Activated T-cell treated with anti-CD3 and anti-CD28 coated beads, Interleukin-2, amount 50 U/mL, for 4 hours (primary cell): ENCODE measurements at regions not wholly inside any gene's neighbourhood (a gene's known extent, or its start where the extent isn't known, plus 50 kb on each side); places are given as distances from the start of the nearest gene placed in this dataset.

ENCODE experiments used
- ATAC-seq, 2 donors: fragments of 200-7000 bp; cut with Tn5 transposase; one replicate each; pipeline ENCODE4 v1.10.0; 2021
- DNase-seq: peaks from one replicate; pipeline ENCODE4 v3.0.0-alpha.2; 2020
- H3K27me3 Mint-ChIP-seq: one replicate; pipeline ENCODE4 v1.8.0; 2021; ENCODE audit warnings: low read depth, mixed read lengths
- H3K36me3 Mint-ChIP-seq: one replicate; pipeline ENCODE4 v1.8.0; 2022; ENCODE audit warnings: mixed read lengths; ENCODE audit not compliant: insufficient read depth
- H3K4me1 Mint-ChIP-seq: one replicate; pipeline ENCODE4 v1.8.0; 2021; ENCODE audit warnings: low read depth, mixed read lengths
- H3K4me3 Mint-ChIP-seq: one replicate; pipeline ENCODE4 v1.8.0; 2021; ENCODE audit warnings: mild to moderate bottlenecking, moderate library complexity, mixed read lengths
- H3K9me3 Mint-ChIP-seq: one replicate; pipeline ENCODE4 v1.8.0; 2021; ENCODE audit warnings: mixed read lengths

DNA sequence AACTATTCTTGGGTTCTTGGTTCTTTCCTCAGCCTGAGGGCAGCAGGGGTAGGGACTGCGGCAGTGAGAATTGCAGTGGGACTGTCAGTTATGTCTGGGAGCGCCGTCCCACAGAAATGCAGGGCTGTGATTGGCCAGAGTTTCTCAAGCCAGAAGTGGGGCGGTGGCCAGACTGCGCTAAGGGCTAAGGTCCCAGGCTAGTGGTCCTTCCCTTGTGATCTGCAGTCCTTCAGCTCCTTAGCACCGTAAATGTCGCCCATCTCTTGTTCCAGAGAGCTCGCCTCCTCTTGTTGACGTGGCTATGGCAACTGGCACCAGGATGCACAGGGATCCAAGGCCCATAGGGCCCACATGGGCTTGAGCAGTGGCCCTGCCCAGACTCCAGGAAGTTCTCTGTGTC lies 223.5 kb downstream of the GRIA2 start:
- ATAC-seq: no peak
- no peaks in the 10 kb centered on the region for H3K9me3 Mint-ChIP-seq

GRCh38 chr4:157443537-157443936 lies 223.0 kb downstream of the GRIA2 start:
- H3K4me1 Mint-ChIP-seq: no peaks in the 10 kb centered on the region
- H3K4me3 Mint-ChIP-seq: no peak overlapping the region
- ATAC-seq (no peak), DNase-seq (no peak)
- H3K9me3 Mint-ChIP-seq: no peaks in the 10 kb centered on the region
- no peaks in the 10 kb centered on the region for H3K27me3 Mint-ChIP-seq
- no peaks in the 10 kb centered on the region for H3K36me3 Mint-ChIP-seq

More for the DNA sequence above, 223.5 kb downstream of the GRIA2 start:
- Mint-ChIP-seq H3K27me3 (no peaks in the 10 kb centered on the region), H3K4me3 (no peak overlapping the region), H3K36me3 (no peaks in the 10 kb centered on the region), H3K4me1 (no peaks in the 10 kb centered on the region)
- DNase-seq: no peak

- Mint-ChIP-seq H3K4me1 (no peaks in the 10 kb centered on the region), H3K36me3 (no peaks in the 10 kb centered on the region), H3K27me3 (no peaks in the 10 kb centered on the region), H3K9me3 (peaks cover 16% of the 10 kb centered on the region), H3K4me3 (no peak overlapping the region)
- no peak for ATAC-seq
- no peak for DNase-seq
Measured at GRCh38 chr4:157425897-157426296, 205.4 kb downstream of the GRIA2 start.

GRCh38 chr4:157423526-157424020 lies 203.0 kb downstream of the GRIA2 start:
- Mint-ChIP-seq H3K36me3 (no peaks in the 10 kb centered on the region), H3K4me3 (no peak overlapping the region), H3K9me3 (peaks cover 16% of the 10 kb centered on the region), H3K27me3 (no peaks in the 10 kb centered on the region), H3K4me1 (no peaks in the 10 kb centered on the region)
- DNase-seq (no peak), ATAC-seq (no peak)

- Mint-ChIP-seq H3K36me3 (no peaks in the 10 kb centered on the region), H3K4me1 (no peaks in the 10 kb centered on the region), H3K9me3 (peaks cover 6% of the 10 kb centered on the region), H3K27me3 (no peaks in the 10 kb centered on the region), H3K4me3 (no peak overlapping the region)
- no peak for DNase-seq
- ATAC-seq: no peak
Measured at GRCh38 chr4:157421365-157421764, 200.8 kb downstream of the GRIA2 start.
